ENCODE measurements at regions not wholly inside any gene's neighbourhood (a gene's known extent, or its start where the extent isn't known, plus 50 kb on each side); places are given as distances from the start of the nearest gene placed in this dataset.

- TF ChIP-seq CTCF (IDR thresholded peaks at IDR 0.05) (no peak), POLR2AphosphoS5 (IDR thresholded peaks at IDR 0.05; ENCODE audit: low read depth, low read length) (no peak), REST (IDR thresholded peaks at IDR 0.05; ENCODE audit: insufficient read depth in 1 of 2, low read depth in 2 of 2, low read length in 1 of 2) (no peak), TCF7L2 (IDR thresholded peaks at IDR 0.05; ENCODE audit: low read depth, low read length) (no peak), SIN3A (IDR thresholded peaks at IDR 0.05; ENCODE audit: borderline replicate concordance, insufficient read depth, low read depth, low read length) (no peak)
Observed at GRCh38 chr17:12600349-12600748, 65.3 kb upstream of the MYOCD start.
